WTC11 (cell line): ENCODE measurements at regions not wholly inside any gene's neighbourhood (a gene's known extent, or its start where the extent isn't known, plus 50 kb on each side); places are given as distances from the start of the nearest gene placed in this dataset.

ENCODE experiments used
- ATAC-seq: fragments of 200-7000 bp; cut with Tn5 transposase; 2 replicates; pipeline ENCODE4 v1.10.0; 2021; ENCODE audit warnings: mild to moderate bottlenecking, moderate library complexity
- CTCF ChIA-PET: fragments of 300-600 bp; sonication (Branson Sonifier 250); formaldehyde crosslinking; loops from one replicate; lab custom pipeline; 2021; ENCODE audit warnings: antibody characterized with exemption; lab: Charles Lee
- POLR2A ChIA-PET: fragments of 350-600 bp; sonication (Branson Sonifier 250); formaldehyde crosslinking; loops from one replicate; lab custom pipeline; 2021; ENCODE audit warnings: antibody characterized with exemption; lab: Charles Lee
- DNase-seq: peaks from one replicate; pipeline ENCODE4 v3.0.0; 2021; ENCODE audit warnings: low spot score
- H3K27ac Mint-ChIP-seq: 2 replicates; pipeline ENCODE4 v1.8.0; 2021; ENCODE audit warnings: mixed read lengths
- H3K27me3 Mint-ChIP-seq: 2 replicates; pipeline ENCODE4 v1.8.0; 2021; ENCODE audit warnings: low read depth, mild to moderate bottlenecking, moderate library complexity, mixed read lengths
- H3K36me3 Mint-ChIP-seq: 2 replicates; pipeline ENCODE4 v1.8.0; 2021; ENCODE audit warnings: mixed read lengths
- H3K4me1 Mint-ChIP-seq: 2 replicates; pipeline ENCODE4 v1.8.0; 2022; ENCODE audit warnings: mixed read lengths
- H3K4me3 Mint-ChIP-seq: 2 replicates; pipeline ENCODE4 v1.8.0; 2021; ENCODE audit warnings: mild to moderate bottlenecking, moderate library complexity, mixed read lengths
- H3K9me3 Mint-ChIP-seq: 2 replicates; pipeline ENCODE4 v1.8.0; 2021; ENCODE audit warnings: mixed read lengths
- AFF4 ChIP-seq: sonication (generic); formaldehyde crosslinking; IDR thresholded peaks from 2 replicates; pipeline ENCODE4 v1.8.1; 2023; ENCODE audit warnings: mild to moderate bottlenecking, missing genetic modification reagents, borderline replicate concordance
- CREB1 ChIP-seq: sonication (generic); formaldehyde crosslinking; IDR thresholded peaks from 2 replicates; pipeline ENCODE4 v1.8.0; 2023; ENCODE audit warnings: mild to moderate bottlenecking, missing genetic modification reagents
- CTCF ChIP-seq: fragments of 200-600 bp; IDR thresholded peaks from 2 replicates; pipeline ENCODE4 v1.8.0; 2022; ENCODE audit warnings: antibody characterized with exemption
- EMX1 ChIP-seq: fragments of 250-450 bp; sonication (Bioruptor Pico); IDR thresholded peaks from 2 replicates; pipeline ENCODE4 v1.8.0; 2021; ENCODE audit warnings: mild to moderate bottlenecking
- HMGA2 ChIP-seq: fragments of 250-450 bp; sonication (Bioruptor Pico); IDR thresholded peaks from 2 replicates; pipeline ENCODE4 v1.4.0; 2021; ENCODE audit warnings: mild to moderate bottlenecking, moderate library complexity
- IRF1 ChIP-seq: sonication (generic); formaldehyde crosslinking; IDR thresholded peaks from 2 replicates; pipeline ENCODE4 v1.8.0; 2023; ENCODE audit warnings: missing genetic modification reagents
- IRF2 ChIP-seq: sonication (generic); formaldehyde crosslinking; IDR thresholded peaks from 2 replicates; pipeline ENCODE4 v1.8.0; 2022; ENCODE audit warnings: low read depth, missing genetic modification reagents, borderline replicate concordance
- MLX ChIP-seq: sonication (generic); formaldehyde crosslinking; IDR thresholded peaks from 2 replicates; pipeline ENCODE4 v1.8.1; 2023; ENCODE audit warnings: mild to moderate bottlenecking, missing genetic modification reagents, moderate library complexity
- PRDM15 ChIP-seq: sonication (generic); formaldehyde crosslinking; IDR thresholded peaks from 2 replicates; pipeline ENCODE4 v1.8.0; 2022; ENCODE audit warnings: missing genetic modification reagents
- PREB ChIP-seq: sonication (generic); formaldehyde crosslinking; IDR thresholded peaks from 2 replicates; pipeline ENCODE4 v1.8.1; 2022; ENCODE audit warnings: mild to moderate bottlenecking, missing genetic modification reagents, moderate library complexity, borderline replicate concordance
- PRRX2 ChIP-seq: fragments of 250-450 bp; sonication (Bioruptor Pico); IDR thresholded peaks from 2 replicates; pipeline ENCODE4 v1.8.0; 2021; ENCODE audit warnings: mild to moderate bottlenecking
- SMAD3 ChIP-seq: sonication (generic); formaldehyde crosslinking; IDR thresholded peaks from 2 replicates; pipeline ENCODE4 v1.8.0; 2022; ENCODE audit warnings: missing genetic modification reagents, mild to moderate bottlenecking, borderline replicate concordance
- SMAD4 ChIP-seq: sonication (generic); formaldehyde crosslinking; IDR thresholded peaks from 2 replicates; pipeline ENCODE4 v1.8.0; 2022; ENCODE audit warnings: mild to moderate bottlenecking, missing genetic modification reagents
- SOX15 ChIP-seq: fragments of 250-450 bp; sonication (Bioruptor Pico); IDR thresholded peaks from 2 replicates; pipeline ENCODE4 v1.9.0; 2021; ENCODE audit warnings: mild to moderate bottlenecking
- TCF7 ChIP-seq: sonication (generic); formaldehyde crosslinking; IDR thresholded peaks from 2 replicates; pipeline ENCODE4 v1.8.0; 2022; ENCODE audit warnings: mild to moderate bottlenecking, low read depth, missing genetic modification reagents, moderate library complexity
- TEAD4 ChIP-seq: sonication (generic); formaldehyde crosslinking; IDR thresholded peaks from 2 replicates; pipeline ENCODE4 v1.8.0; 2022; ENCODE audit warnings: mild to moderate bottlenecking, missing genetic modification reagents
- ZBTB21 ChIP-seq: sonication (generic); formaldehyde crosslinking; IDR thresholded peaks from 2 replicates; pipeline ENCODE4 v1.8.1; 2023; ENCODE audit warnings: mild to moderate bottlenecking, missing genetic modification reagents, borderline replicate concordance
- ZBTB43 ChIP-seq: sonication (generic); formaldehyde crosslinking; IDR thresholded peaks from 2 replicates; pipeline ENCODE4 v1.8.1; 2023; ENCODE audit warnings: mild to moderate bottlenecking, missing genetic modification reagents
- ZMAT4 ChIP-seq: fragments of 250-450 bp; sonication (Bioruptor Pico); IDR thresholded peaks from 2 replicates; pipeline ENCODE4 v1.9.0; 2021; ENCODE audit warnings: mild to moderate bottlenecking
- ZNF396 ChIP-seq: fragments of 250-450 bp; sonication (Bioruptor Pico); IDR thresholded peaks from 2 replicates; pipeline ENCODE4 v1.8.0; 2021; ENCODE audit warnings: mild to moderate bottlenecking, moderate library complexity, borderline replicate concordance
- ZNF425 ChIP-seq: fragments of 250-450 bp; sonication (Bioruptor Pico); conservative IDR thresholded peaks from 2 replicates; pipeline ENCODE4 v1.9.0; 2021; ENCODE audit warnings: mild to moderate bottlenecking

- DNase-seq: no peak
- POLR2A ChIA-PET: no interaction called here
- Mint-ChIP-seq H3K27ac (no peak overlapping the region), H3K4me1 (peaks cover 12% of the 10 kb centered on the region), H3K9me3 (peaks cover 26% of the 10 kb centered on the region), H3K27me3 (no peaks in the 10 kb centered on the region), H3K36me3 (peaks cover 8% of the 10 kb centered on the region), H3K4me3 (no peak overlapping the region)
- no peak for ATAC-seq
- TF ChIP-seq CTCF (no peak), EMX1 (CRISPR knock-in tag) (no peak), MLX (CRISPR knock-in tag) (no peak), SOX15 (CRISPR knock-in tag) (no peak), ZNF425 (no peak), TCF7 (no peak), IRF2 (CRISPR knock-in tag) (no peak), AFF4 (no peak), ZBTB21 (CRISPR knock-in tag) (no peak), SMAD4 (no peak), CREB1 (no peak), ZNF396 (CRISPR knock-in tag) (no peak), PRDM15 (CRISPR knock-in tag) (no peak)
- CTCF ChIA-PET: no interaction called here
Measured at GRCh38 chr6:167555836-167556235, 230.9 kb downstream of the TTLL2 start.

- ChIA-PET CTCF (no interaction called here), POLR2A (no interaction called here)
- Mint-ChIP-seq H3K36me3 (peaks cover 8% of the 10 kb centered on the region), H3K9me3 (peaks cover 26% of the 10 kb centered on the region), H3K27ac (no peak overlapping the region), H3K27me3 (no peaks in the 10 kb centered on the region), H3K4me3 (no peak overlapping the region), H3K4me1 (peaks cover 12% of the 10 kb centered on the region)
- DNase-seq (no peak), ATAC-seq (no peak)
- TF ChIP-seq PRRX2 (CRISPR knock-in tag) (no peak), SMAD3 (CRISPR knock-in tag) (no peak), HMGA2 (CRISPR knock-in tag) (no peak), ZMAT4 (CRISPR knock-in tag) (no peak), TEAD4 (CRISPR knock-in tag) (no peak), IRF1 (CRISPR knock-in tag) (no peak), PREB (CRISPR knock-in tag) (no peak), ZBTB43 (CRISPR knock-in tag) (no peak)
Measured at GRCh38 chr6:167557675-167558074, 232.8 kb downstream of the TTLL2 start.
